OCI-LY7 (cell line): ENCODE measurements at regions not wholly inside any gene's neighbourhood (a gene's known extent, or its start where the extent isn't known, plus 50 kb on each side); places are given as distances from the start of the nearest gene placed in this dataset.

ENCODE experiments used
- EZH2phosphoT487 ChIP-seq: fragments of 200-600 bp; sonication (generic); IDR thresholded peaks from 2 replicates; pipeline ENCODE4 v1.6.1; 2018; ENCODE audit warnings: low read depth, borderline replicate concordance, mild to moderate bottlenecking, mixed run types, antibody characterized with exemption, low read length, moderate library complexity, mixed read lengths
- TF ChIP-seq, protein P1 (sequence below): fragments of 200-600 bp; sonication (generic); conservative IDR thresholded peaks from 2 replicates; pipeline ENCODE4 v1.5.1; 2014; ENCODE audit warnings: mild to moderate bottlenecking, antibody characterized with exemption, low read length, moderate library complexity, mixed read lengths

DNA sequence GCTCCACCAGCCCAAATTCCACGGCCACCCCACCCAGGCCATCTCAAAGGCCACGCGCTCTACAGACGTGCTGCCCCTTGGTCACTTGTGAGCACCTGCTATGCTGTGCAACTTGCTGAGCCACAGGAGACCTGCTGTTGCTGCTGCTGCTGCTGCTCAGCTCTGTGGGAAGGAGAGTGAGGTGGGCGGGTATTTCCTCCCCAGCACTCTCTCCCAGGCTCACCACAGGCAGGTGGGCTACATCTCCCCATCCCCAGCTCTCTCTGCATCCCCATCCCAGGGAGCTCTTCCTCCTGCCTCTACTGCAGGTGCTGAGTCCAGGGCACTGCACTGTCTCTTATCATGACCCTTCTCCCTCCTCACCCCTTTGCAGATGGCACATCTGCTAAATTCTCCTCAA is 306.9 kb downstream of the BCL11B start:
- TF ChIP-seq, protein P1, sequence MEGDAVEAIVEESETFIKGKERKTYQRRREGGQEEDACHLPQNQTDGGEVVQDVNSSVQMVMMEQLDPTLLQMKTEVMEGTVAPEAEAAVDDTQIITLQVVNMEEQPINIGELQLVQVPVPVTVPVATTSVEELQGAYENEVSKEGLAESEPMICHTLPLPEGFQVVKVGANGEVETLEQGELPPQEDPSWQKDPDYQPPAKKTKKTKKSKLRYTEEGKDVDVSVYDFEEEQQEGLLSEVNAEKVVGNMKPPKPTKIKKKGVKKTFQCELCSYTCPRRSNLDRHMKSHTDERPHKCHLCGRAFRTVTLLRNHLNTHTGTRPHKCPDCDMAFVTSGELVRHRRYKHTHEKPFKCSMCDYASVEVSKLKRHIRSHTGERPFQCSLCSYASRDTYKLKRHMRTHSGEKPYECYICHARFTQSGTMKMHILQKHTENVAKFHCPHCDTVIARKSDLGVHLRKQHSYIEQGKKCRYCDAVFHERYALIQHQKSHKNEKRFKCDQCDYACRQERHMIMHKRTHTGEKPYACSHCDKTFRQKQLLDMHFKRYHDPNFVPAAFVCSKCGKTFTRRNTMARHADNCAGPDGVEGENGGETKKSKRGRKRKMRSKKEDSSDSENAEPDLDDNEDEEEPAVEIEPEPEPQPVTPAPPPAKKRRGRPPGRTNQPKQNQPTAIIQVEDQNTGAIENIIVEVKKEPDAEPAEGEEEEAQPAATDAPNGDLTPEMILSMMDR, result no peak
- TF ChIP-seq EZH2phosphoT487, result no peak
